ENCODE measurements at regions not wholly inside any gene's neighbourhood (a gene's known extent, or its start where the extent isn't known, plus 50 kb on each side); places are given as distances from the start of the nearest gene placed in this dataset.

GRCh38 chr5:8094304-8094703 is 225.4 kb downstream of the MTRR start:
- TF ChIP-seq POLR2AphosphoS5 (IDR thresholded peaks at IDR 0.05) (no peak), CTCF (IDR thresholded peaks at IDR 0.05) (no peak), POLR2A (IDR thresholded peaks at IDR 0.05) (no peak), EP300 (IDR thresholded peaks at IDR 0.05) (no peak)
